SK-N-SH treated with all-trans-retinoic acid at 6 μM for 48 hours (cell line): ENCODE measurements at regions not wholly inside any gene's neighbourhood (a gene's known extent, or its start where the extent isn't known, plus 50 kb on each side); places are given as distances from the start of the nearest gene placed in this dataset.

Source experiments
- ATAC-seq: fragments of 200-7000 bp; cut with Tn5 transposase; 3 replicates; pipeline ENCODE4 v1.9.1; 2020; ENCODE audit warnings: mild to moderate bottlenecking, moderate library complexity
- CREB5 ChIP-seq: fragments of 250-450 bp; sonication (Bioruptor Pico); IDR thresholded peaks from 2 replicates; pipeline ENCODE4 v1.5.1; 2020; ENCODE audit warnings: low read depth, mild to moderate bottlenecking, moderate library complexity
- CSDC2 ChIP-seq: fragments of 250-450 bp; sonication (Bioruptor Pico); IDR thresholded peaks from 2 replicates; pipeline ENCODE4 v1.5.0; 2020; ENCODE audit warnings: mild to moderate bottlenecking, moderate library complexity
- CSRNP3 ChIP-seq: fragments of 250-450 bp; sonication (Bioruptor Pico); IDR thresholded peaks from 2 replicates; pipeline ENCODE4 v1.5.1; 2021; ENCODE audit warnings: mild to moderate bottlenecking, moderate library complexity
- GLIS3 ChIP-seq: fragments of 250-450 bp; sonication (Bioruptor Pico); IDR thresholded peaks from 2 replicates; pipeline ENCODE4 v1.5.0; 2020; ENCODE audit warnings: mild to moderate bottlenecking, moderate library complexity
- ISL1 ChIP-seq: fragments of 250-450 bp; sonication (Bioruptor Pico); IDR thresholded peaks from 2 replicates; pipeline ENCODE4 v2.1.2; 2022; ENCODE audit warnings: mild to moderate bottlenecking, moderate library complexity
- OSR1 ChIP-seq: fragments of 250-450 bp; sonication (Bioruptor Pico); IDR thresholded peaks from 2 replicates; pipeline ENCODE4 v1.8.0; 2022; ENCODE audit warnings: moderate library complexity, mild to moderate bottlenecking, inconsistent platforms
- PATZ1 ChIP-seq: fragments of 250-450 bp; sonication (Bioruptor Pico); IDR thresholded peaks from 2 replicates; pipeline ENCODE4 v1.8.0; 2020; ENCODE audit warnings: mild to moderate bottlenecking, moderate library complexity, borderline replicate concordance
- PPARA ChIP-seq: fragments of 250-450 bp; sonication (Bioruptor Pico); IDR thresholded peaks from 2 replicates; pipeline ENCODE4 v1.5.0; 2020; ENCODE audit warnings: mild to moderate bottlenecking, borderline replicate concordance
- RARB ChIP-seq: fragments of 250-450 bp; sonication (Bioruptor Pico); IDR thresholded peaks from 2 replicates; pipeline ENCODE4 v1.8.0; 2021; ENCODE audit warnings: mild to moderate bottlenecking, moderate library complexity
- SNAI2 ChIP-seq: fragments of 250-450 bp; sonication (Bioruptor Pico); IDR thresholded peaks from 2 replicates; pipeline ENCODE4 v1.5.0; 2020; ENCODE audit warnings: mild to moderate bottlenecking, moderate library complexity
- TCF4 ChIP-seq: fragments of 250-450 bp; sonication (Bioruptor Pico); IDR thresholded peaks from 2 replicates; pipeline ENCODE4 v1.8.0; 2021; ENCODE audit warnings: mild to moderate bottlenecking, moderate library complexity, borderline replicate concordance
- TOX ChIP-seq: fragments of 250-450 bp; sonication (Bioruptor Pico); IDR thresholded peaks from 2 replicates; pipeline ENCODE4 v1.8.0; 2021; ENCODE audit warnings: mild to moderate bottlenecking, moderate library complexity, borderline replicate concordance
- TSHZ2 ChIP-seq: fragments of 250-450 bp; sonication (Bioruptor Pico); IDR thresholded peaks from 2 replicates; pipeline ENCODE4 v1.5.0; 2020; ENCODE audit warnings: mild to moderate bottlenecking, moderate library complexity
- ZC3H10 ChIP-seq: fragments of 250-450 bp; sonication (Bioruptor Pico); IDR thresholded peaks from 2 replicates; pipeline ENCODE4 v1.5.1; 2021; ENCODE audit warnings: mild to moderate bottlenecking, moderate library complexity
- ZFP30 ChIP-seq: fragments of 450-650 bp; formaldehyde crosslinking; IDR thresholded peaks from 2 replicates; pipeline ENCODE4 v1.5.0; 2022; ENCODE audit warnings: mild to moderate bottlenecking, moderate library complexity
- ZNF565 ChIP-seq: fragments of 450-650 bp; formaldehyde crosslinking; conservative IDR thresholded peaks from 2 replicates; pipeline ENCODE4 v1.5.0; 2020; ENCODE audit warnings: low read depth, mild to moderate bottlenecking, moderate library complexity
- ZNF70 ChIP-seq: fragments of 450-650 bp; formaldehyde crosslinking; IDR thresholded peaks from 2 replicates; pipeline ENCODE4 v1.5.0; 2020; ENCODE audit warnings: mild to moderate bottlenecking, moderate library complexity
- ZNF8 ChIP-seq: fragments of 450-650 bp; formaldehyde crosslinking; IDR thresholded peaks from 2 replicates; pipeline ENCODE4 v1.5.0; 2020; ENCODE audit warnings: mild to moderate bottlenecking, moderate library complexity

GRCh38 chr1:116185161-116185701 lies 74.0 kb downstream of the MAB21L3 start:
- TF ChIP-seq CREB5 (CRISPR knock-in tag) (no peak), ZC3H10 (CRISPR knock-in tag) (no peak), OSR1 (no peak), GLIS3 (CRISPR knock-in tag) (no peak), ISL1 (CRISPR knock-in tag) (no peak)
- TF ChIP-seq, all 23 proteins: peak for 0
- ATAC-seq = no peak

- no peak for ATAC-seq
- TF ChIP-seq ZNF70 (CRISPR knock-in tag) (no peak), CREB5 (CRISPR knock-in tag) (no peak)
Measured at GRCh38 chr1:116189481-116189880, 78.3 kb downstream of the MAB21L3 start.

- ATAC-seq = no peak
- TF ChIP-seq CSRNP3 (CRISPR knock-in tag) (no peak), ISL1 (CRISPR knock-in tag) (no peak), TCF4 (CRISPR knock-in tag) (no peak)
Measured at GRCh38 chr1:116191294-116191693, 80.1 kb downstream of the MAB21L3 start.

- ATAC-seq = no peak
- no peak for TF ChIP-seq ISL1 (CRISPR knock-in tag)
- no peak for TF ChIP-seq RARB (CRISPR knock-in tag)
- TF ChIP-seq CREB5 (CRISPR knock-in tag) = no peak
- no peak for TF ChIP-seq CSRNP3 (CRISPR knock-in tag)
- no peak for TF ChIP-seq ZNF565 (CRISPR knock-in tag)
- TF ChIP-seq ZNF8 (CRISPR knock-in tag) = no peak
- TF ChIP-seq SNAI2 (CRISPR knock-in tag) = no peak
- TF ChIP-seq CSDC2 (CRISPR knock-in tag) = no peak
- no peak for TF ChIP-seq OSR1
- no peak for TF ChIP-seq TCF4 (CRISPR knock-in tag)
- TF ChIP-seq TSHZ2 (CRISPR knock-in tag) = no peak
- TF ChIP-seq TOX (CRISPR knock-in tag) = no peak
- no peak for TF ChIP-seq ZFP30 (CRISPR knock-in tag)
- no peak for TF ChIP-seq PPARA (CRISPR knock-in tag)
- TF ChIP-seq PATZ1 = no peak
- TF ChIP-seq, all 23 proteins: peak for 0
Measured at GRCh38 chr1:116193768-116194167, 82.6 kb downstream of the MAB21L3 start.
